Adrenal gland (tissue), 9 donors: ENCODE measurements at regions not wholly inside any gene's neighbourhood (a gene's known extent, or its start where the extent isn't known, plus 50 kb on each side); places are given as distances from the start of the nearest gene placed in this dataset.

Experiments used
- DNase-seq, 7 donors: peaks; one replicate each; pipeline ENCODE4 v3.0.0-alpha.2; 2019 to 2020
- H3K27ac ChIP-seq, 5 donors: fragments of 200-600 bp; sonication (generic) in 4 of 5; 1 replicate in 3 of 5; 2 replicates in 2 of 5; pipeline versions ENCODE4 v1.5.1 to v1.8.0; 2016 to 2020; ENCODE audit warnings: mild to moderate bottlenecking in 1 of 5
- H3K27me3 ChIP-seq: fragments of 200-600 bp; 2 replicates; pipeline ENCODE4 v1.8.0; 2021
- H3K36me3 ChIP-seq, 2 donors: fragments of 200-600 bp; replicated peaks in 1 of 2; 1 replicate in 1 of 2; 2 replicates in 1 of 2; pipeline versions ENCODE4 v1.5.1 to v1.8.0; 2018 to 2022
- H3K4me1 ChIP-seq, 2 donors: fragments of 200-600 bp; replicated peaks in 1 of 2; 1 replicate in 1 of 2; 2 replicates in 1 of 2; pipeline versions ENCODE4 v1.5.1 to v1.8.0; 2018 to 2021
- H3K4me3 ChIP-seq, 4 donors: fragments of 200-600 bp; sonication (generic) in 3 of 4; one replicate each; pipeline ENCODE4 v1.5.1; 2016 to 2018
- H3K9me3 ChIP-seq, 3 donors: fragments of 200-600 bp; sonication (generic) in 1 of 3; replicated peaks in 1 of 3; 1 replicate in 2 of 3; 2 replicates in 1 of 3; pipeline versions ENCODE4 v1.5.1 to v1.8.0; 2016 to 2021
- CTCF ChIP-seq, 6 experiments: fragments of 450-650 bp in 4 of 6; fragments of 200-600 bp in 2 of 6; sonication (generic) in 1 of 6; IDR thresholded peaks; 1 replicate in 5 of 6; 2 replicates in 1 of 6; pipeline versions ENCODE4 v1.5.1 to v1.8.0; 2016 to 2021; ENCODE audit warnings: antibody characterized with exemption in 6 of 6, mild to moderate bottlenecking in 2 of 6, moderate library complexity in 1 of 6
- POLR2A ChIP-seq, 2 donors: fragments of 450-650 bp; IDR thresholded peaks; one replicate each; pipeline ENCODE4 v1.6.1; 2017; ENCODE audit warnings: antibody characterized with exemption in 2 of 2, mild to moderate bottlenecking in 2 of 2, moderate library complexity in 1 of 2
- WGBS, 4 donors: extraction: QIAGEN DNeasy Blood & Tissue Kit in 2 of 4; methylation state at CpG; one replicate each; pipeline versions ENCODE4 v1.1.5 to v1.1.7; 2013 to 2017; 5-methylcytosine and 5-hydroxymethylcytosine counted together
- intact Hi-C, 2 donors: fragments of 100-400 bp; cut with DNase I; formaldehyde crosslinking; loops; one replicate each; pipeline versions ENCODE4 v1.14.1 to v1.15.0; 2022 to 2023
- donor health status: healthy with polysubstance abuse.
- donor health status: Bipolar disorder and iron deficiency.
- donor health status: DM: yes; HTN: yes; CAD: no.
- donor health status: DM: no; HTN: no; CAD: no.
- donor health status: DM: no; HTN: no; CAD: no.

DNA sequence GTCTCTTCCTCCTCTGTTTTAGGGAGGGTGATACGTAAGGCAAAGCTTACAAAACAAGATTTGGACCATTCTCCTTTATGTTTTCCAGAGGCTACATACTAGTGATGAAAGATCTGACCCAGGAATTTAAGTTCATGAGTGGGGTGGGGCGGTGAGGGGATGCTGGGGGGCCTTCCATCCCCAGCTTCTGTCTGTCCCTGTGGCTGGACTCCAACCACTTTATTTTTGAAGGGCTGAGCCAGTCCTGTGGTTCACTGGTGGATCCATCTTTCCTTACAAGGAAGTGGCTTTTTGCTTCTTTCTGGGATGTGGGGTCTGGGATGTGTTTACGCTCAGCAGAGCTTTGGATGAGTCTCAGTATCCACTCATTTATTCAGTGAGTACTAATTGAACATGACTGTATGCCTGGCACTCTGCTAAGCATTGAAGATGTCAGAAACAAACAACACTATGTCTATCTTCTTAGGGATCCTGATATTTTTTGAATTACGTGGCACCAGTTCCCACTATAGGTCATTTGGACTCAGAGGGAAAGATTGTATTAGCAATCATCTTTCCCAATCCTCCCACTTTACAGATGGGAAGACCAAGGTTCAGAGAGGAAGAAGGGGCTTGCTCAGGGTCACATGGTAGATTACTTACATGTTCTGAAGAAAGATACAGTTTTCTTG lies 291.8 kb upstream of the TBX3 start:
- no peaks in the 10 kb centered on the region for H3K36me3 ChIP-seq
- no peak overlapping the region for H3K27ac ChIP-seq
- no peak for DNase-seq
- H3K4me1 ChIP-seq: no peaks in the 10 kb centered on the region
- H3K27me3 ChIP-seq: no peaks in the 10 kb centered on the region
- H3K9me3 ChIP-seq: no peaks in the 10 kb centered on the region
- WGBS, 4 donors: 64 to 85% (median 69%) methylated on average over 4 of the region's 4 CpGs
- intact Hi-C loops: no loop called here
- H3K4me3 ChIP-seq: no peak overlapping the region
- TF ChIP-seq POLR2A (IDR thresholded peaks at IDR 0.05) (no peak), CTCF (IDR thresholded peaks at IDR 0.05) (no peak)

- intact Hi-C loops: no loop called here
- H3K4me1 ChIP-seq: no peaks in the 10 kb centered on the region
- H3K9me3 ChIP-seq: no peaks in the 10 kb centered on the region
- no peaks in the 10 kb centered on the region for H3K36me3 ChIP-seq
- H3K27ac ChIP-seq: no peak overlapping the region
- no peak overlapping the region for H3K4me3 ChIP-seq
- no peak for DNase-seq
- TF ChIP-seq CTCF (IDR thresholded peaks at IDR 0.05) (no peak), POLR2A (IDR thresholded peaks at IDR 0.05) (no peak)
- WGBS, 4 donors: 61 to 79% (median 74%) methylated on average over 6 of the region's 6 CpGs
- H3K27me3 ChIP-seq: no peaks in the 10 kb centered on the region
Observed at GRCh38 chr12:114974826-114975639, 291.1 kb upstream of the TBX3 start.

DNA sequence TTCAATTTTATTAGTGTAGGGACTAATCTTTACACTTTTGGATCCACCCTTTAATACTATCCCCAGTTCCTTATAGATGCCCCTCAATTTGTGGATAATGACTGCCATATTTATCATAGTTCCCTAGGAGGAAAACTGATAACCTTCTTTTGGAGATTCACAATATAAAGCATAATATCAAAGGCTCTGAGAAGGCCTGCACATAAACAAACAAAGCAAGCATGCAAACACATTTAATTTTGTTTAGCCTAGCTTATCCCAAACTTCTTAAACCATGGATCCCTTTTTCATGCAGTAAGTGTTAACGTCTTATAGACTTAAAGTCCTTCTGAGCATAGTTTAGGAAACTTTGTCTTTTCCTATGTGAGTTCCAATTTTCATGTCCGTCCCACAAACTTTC lies 290.4 kb upstream of the TBX3 start:
- H3K36me3 ChIP-seq: no peaks in the 10 kb centered on the region
- H3K27ac ChIP-seq: no peak overlapping the region
- no peak for DNase-seq
- H3K4me1 ChIP-seq: no peaks in the 10 kb centered on the region
- intact Hi-C loops: no loop called here
- H3K9me3 ChIP-seq: no peaks in the 10 kb centered on the region
- WGBS, 4 donors: 81 to 98% (median 88%) methylated on average over 2 of the region's 2 CpGs
- no peaks in the 10 kb centered on the region for H3K27me3 ChIP-seq
- H3K4me3 ChIP-seq: no peak overlapping the region
- TF ChIP-seq CTCF (IDR thresholded peaks at IDR 0.05): no peak

DNA sequence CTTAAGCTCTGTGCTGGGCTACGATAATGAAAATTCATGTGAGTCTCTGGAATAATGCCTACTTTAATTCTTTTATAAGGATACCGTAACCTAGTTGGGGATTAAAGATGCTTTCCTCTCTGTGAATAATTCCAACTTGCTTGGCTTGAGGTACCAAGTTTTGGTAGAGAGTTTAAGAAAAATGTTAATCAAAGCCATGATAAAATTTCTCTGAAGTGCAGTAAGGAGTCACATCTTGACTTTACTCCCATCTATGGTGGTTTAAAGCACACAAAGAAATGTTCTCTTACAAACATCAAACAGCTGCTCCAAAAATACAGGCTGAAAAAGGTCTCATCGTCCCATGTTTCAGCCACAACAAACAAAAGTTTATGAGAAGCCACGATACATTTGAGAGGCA lies 284.8 kb upstream of the TBX3 start:
- TF ChIP-seq CTCF (IDR thresholded peaks at IDR 0.05): no peak
- no peak for TF ChIP-seq POLR2A (IDR thresholded peaks at IDR 0.05)
- Histone ChIP-seq H3K27me3 (no peaks in the 10 kb centered on the region), H3K9me3 (no peaks in the 10 kb centered on the region), H3K4me1 (no peaks in the 10 kb centered on the region), H3K36me3 (no peaks in the 10 kb centered on the region), H3K4me3 (no peak overlapping the region), H3K27ac (no peak overlapping the region)
- no peak for DNase-seq
- 84 to 93% (median 90%) methylated on average over 4 of the region's 4 CpGs for WGBS, 4 donors
- intact Hi-C loops: no loop called here
